ENCODE measurements at regions not wholly inside any gene's neighbourhood (a gene's known extent, or its start where the extent isn't known, plus 50 kb on each side); places are given as distances from the start of the nearest gene placed in this dataset.

- Histone ChIP-seq H3K4me3 (ENCODE audit: severe bottlenecking) (no peak overlapping the region), H3K4me1 (ENCODE audit: insufficient read depth, poor library complexity, severe bottlenecking) (no peaks in the 10 kb centered on the region), H3K9me3 (ENCODE audit: severe bottlenecking) (no peaks in the 10 kb centered on the region), H3K36me3 (ENCODE audit: low read depth) (no peaks in the 10 kb centered on the region), H3K27me3 (ENCODE audit: insufficient read depth, poor library complexity, severe bottlenecking) (peaks cover 6% of the 10 kb centered on the region), H3K27ac (ENCODE audit: poor library complexity, severe bottlenecking) (no peak overlapping the region)
- no peak for DNase-seq (ENCODE audit: low spot score)
- ATAC-seq (ENCODE audit: low read depth): no peak
- no peak for TF ChIP-seq CTCF (IDR thresholded peaks at IDR 0.05; ENCODE audit: poor library complexity, severe bottlenecking)
These were observed 987.4 kb downstream of the SUCLG1 start for GRCh38 chr2:83471655-83472054.

GRCh38 chr2:83470928-83471327 lies 988.2 kb downstream of the SUCLG1 start:
- no peak for TF ChIP-seq CTCF (IDR thresholded peaks at IDR 0.05; ENCODE audit: poor library complexity, severe bottlenecking)
- Histone ChIP-seq H3K4me3 (ENCODE audit: severe bottlenecking) (no peak overlapping the region), H3K27me3 (ENCODE audit: insufficient read depth, poor library complexity, severe bottlenecking) (peaks cover 6% of the 10 kb centered on the region), H3K36me3 (ENCODE audit: low read depth) (no peaks in the 10 kb centered on the region), H3K4me1 (ENCODE audit: insufficient read depth, poor library complexity, severe bottlenecking) (no peaks in the 10 kb centered on the region), H3K9me3 (ENCODE audit: severe bottlenecking) (no peaks in the 10 kb centered on the region), H3K27ac (ENCODE audit: poor library complexity, severe bottlenecking) (no peak overlapping the region)
- no peak for ATAC-seq (ENCODE audit: low read depth)
- DNase-seq (ENCODE audit: low spot score): no peak

- ATAC-seq (ENCODE audit: low read depth) (no peak), DNase-seq (ENCODE audit: low spot score) (no peak)
- no peaks in the 10 kb centered on the region for H3K4me1 ChIP-seq (ENCODE audit: insufficient read depth, poor library complexity, severe bottlenecking)
- H3K9me3 ChIP-seq (ENCODE audit: severe bottlenecking): no peaks in the 10 kb centered on the region
- H3K36me3 ChIP-seq (ENCODE audit: low read depth): no peaks in the 10 kb centered on the region
- no peak for TF ChIP-seq CTCF (IDR thresholded peaks at IDR 0.05; ENCODE audit: poor library complexity, severe bottlenecking)
- peaks cover 4% of the 10 kb centered on the region for H3K27me3 ChIP-seq (ENCODE audit: insufficient read depth, poor library complexity, severe bottlenecking)
- no peak overlapping the region for H3K4me3 ChIP-seq (ENCODE audit: severe bottlenecking)
- H3K27ac ChIP-seq (ENCODE audit: poor library complexity, severe bottlenecking): no peak overlapping the region
These were observed 994.6 kb downstream of the SUCLG1 start for GRCh38 chr2:83464444-83464843.

- DNase-seq (ENCODE audit: low spot score) (no peak), ATAC-seq (ENCODE audit: low read depth) (no peak)
- H3K9me3 ChIP-seq (ENCODE audit: severe bottlenecking): no peaks in the 10 kb centered on the region
- H3K4me3 ChIP-seq (ENCODE audit: severe bottlenecking): no peak overlapping the region
- no peak overlapping the region for H3K27ac ChIP-seq (ENCODE audit: poor library complexity, severe bottlenecking)
- TF ChIP-seq CTCF (IDR thresholded peaks at IDR 0.05; ENCODE audit: poor library complexity, severe bottlenecking): no peak
- H3K36me3 ChIP-seq (ENCODE audit: low read depth): no peaks in the 10 kb centered on the region
- H3K27me3 ChIP-seq (ENCODE audit: insufficient read depth, poor library complexity, severe bottlenecking): peaks cover 4% of the 10 kb centered on the region
- no peaks in the 10 kb centered on the region for H3K4me1 ChIP-seq (ENCODE audit: insufficient read depth, poor library complexity, severe bottlenecking)
These were observed 996.2 kb downstream of the SUCLG1 start for GRCh38 chr2:83462881-83463280.

GRCh38 chr2:83461135-83461534 lies 997.9 kb downstream of the SUCLG1 start:
- H3K9me3 ChIP-seq (ENCODE audit: severe bottlenecking): no peaks in the 10 kb centered on the region
- no peaks in the 10 kb centered on the region for H3K36me3 ChIP-seq (ENCODE audit: low read depth)
- no peaks in the 10 kb centered on the region for H3K4me1 ChIP-seq (ENCODE audit: insufficient read depth, poor library complexity, severe bottlenecking)
- TF ChIP-seq CTCF (IDR thresholded peaks at IDR 0.05; ENCODE audit: poor library complexity, severe bottlenecking): no peak
- H3K27ac ChIP-seq (ENCODE audit: poor library complexity, severe bottlenecking): no peak overlapping the region
- H3K4me3 ChIP-seq (ENCODE audit: severe bottlenecking): no peak overlapping the region
- ATAC-seq (ENCODE audit: low read depth): no peak
- no peak for DNase-seq (ENCODE audit: low spot score)
- peaks cover 4% of the 10 kb centered on the region for H3K27me3 ChIP-seq (ENCODE audit: insufficient read depth, poor library complexity, severe bottlenecking)

All from RWPE2 (cell line).